ENCODE measurements at regions not wholly inside any gene's neighbourhood (a gene's known extent, or its start where the extent isn't known, plus 50 kb on each side); places are given as distances from the start of the nearest gene placed in this dataset.

- ATAC-seq (no peak), DNase-seq (no peak)
- H3K4me1 ChIP-seq = no peaks in the 10 kb centered on the region
- no peaks in the 10 kb centered on the region for H3K36me3 ChIP-seq
- no peaks in the 10 kb centered on the region for H3K27me3 ChIP-seq (ENCODE audit: low read depth)
- no peak overlapping the region for H3K4me3 ChIP-seq
- intact Hi-C loops (cut with DNase I) = no loop called here
- no peaks in the 10 kb centered on the region for H3K9me3 ChIP-seq
- TF ChIP-seq, protein P1, sequence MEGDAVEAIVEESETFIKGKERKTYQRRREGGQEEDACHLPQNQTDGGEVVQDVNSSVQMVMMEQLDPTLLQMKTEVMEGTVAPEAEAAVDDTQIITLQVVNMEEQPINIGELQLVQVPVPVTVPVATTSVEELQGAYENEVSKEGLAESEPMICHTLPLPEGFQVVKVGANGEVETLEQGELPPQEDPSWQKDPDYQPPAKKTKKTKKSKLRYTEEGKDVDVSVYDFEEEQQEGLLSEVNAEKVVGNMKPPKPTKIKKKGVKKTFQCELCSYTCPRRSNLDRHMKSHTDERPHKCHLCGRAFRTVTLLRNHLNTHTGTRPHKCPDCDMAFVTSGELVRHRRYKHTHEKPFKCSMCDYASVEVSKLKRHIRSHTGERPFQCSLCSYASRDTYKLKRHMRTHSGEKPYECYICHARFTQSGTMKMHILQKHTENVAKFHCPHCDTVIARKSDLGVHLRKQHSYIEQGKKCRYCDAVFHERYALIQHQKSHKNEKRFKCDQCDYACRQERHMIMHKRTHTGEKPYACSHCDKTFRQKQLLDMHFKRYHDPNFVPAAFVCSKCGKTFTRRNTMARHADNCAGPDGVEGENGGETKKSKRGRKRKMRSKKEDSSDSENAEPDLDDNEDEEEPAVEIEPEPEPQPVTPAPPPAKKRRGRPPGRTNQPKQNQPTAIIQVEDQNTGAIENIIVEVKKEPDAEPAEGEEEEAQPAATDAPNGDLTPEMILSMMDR (IDR thresholded peaks at IDR 0.05) = no peak
- no peak overlapping the region for H3K27ac ChIP-seq
Observed at GRCh38 chr2:52084759-52085158, 1052.8 kb upstream of the NRXN1 start.

DNA sequence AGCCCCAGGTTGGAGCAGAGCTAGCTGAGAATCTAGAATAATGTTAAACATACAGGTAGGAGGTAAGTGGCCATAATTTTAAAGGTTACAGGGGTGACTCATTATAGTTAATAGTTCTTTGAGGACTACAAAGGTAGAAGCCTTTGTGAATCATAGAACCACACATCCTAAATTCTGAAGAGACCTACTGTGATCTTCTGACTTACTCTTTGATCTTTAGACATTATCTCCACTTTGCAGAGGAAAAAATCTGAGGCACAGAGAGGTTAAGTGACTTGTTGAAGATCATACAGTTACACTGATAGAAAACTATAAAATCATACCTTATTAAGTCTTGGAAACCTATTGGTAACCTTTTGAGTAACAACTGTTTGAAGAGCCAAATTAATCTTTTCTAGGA is 1051.3 kb upstream of the NRXN1 start:
- Histone ChIP-seq H3K4me3 (no peak overlapping the region), H3K4me1 (no peaks in the 10 kb centered on the region), H3K27ac (no peak overlapping the region), H3K9me3 (no peaks in the 10 kb centered on the region), H3K27me3 (ENCODE audit: low read depth) (no peaks in the 10 kb centered on the region), H3K36me3 (no peaks in the 10 kb centered on the region)
- intact Hi-C loops (cut with DNase I) = no loop called here
- TF ChIP-seq, protein P1 (IDR thresholded peaks at IDR 0.05) = no peak
- DNase-seq (no peak), ATAC-seq (no peak)

DNA sequence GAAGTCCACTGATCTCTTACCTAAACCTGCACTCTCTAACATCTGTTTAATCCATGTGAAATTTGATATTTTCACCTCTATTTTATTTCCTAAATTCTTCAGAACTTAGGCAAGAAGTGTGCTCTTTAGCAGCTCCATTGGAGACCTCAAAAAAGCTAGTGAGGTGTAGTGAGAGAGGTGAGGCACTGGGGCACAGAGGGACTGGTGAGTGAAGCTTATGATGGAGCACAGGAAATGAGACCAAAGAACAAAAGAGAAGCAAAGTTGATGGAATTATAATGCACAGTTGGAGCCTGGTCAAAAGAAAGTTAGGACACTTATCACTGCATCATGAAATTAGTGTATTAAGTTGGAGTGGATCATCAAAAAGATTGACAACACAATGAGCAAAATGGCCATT is 1050.7 kb upstream of the NRXN1 start:
- no peaks in the 10 kb centered on the region for H3K4me1 ChIP-seq
- no peaks in the 10 kb centered on the region for H3K27me3 ChIP-seq (ENCODE audit: low read depth)
- no peak overlapping the region for H3K27ac ChIP-seq
- ATAC-seq (no peak), DNase-seq (no peak)
- TF ChIP-seq, protein P1 (IDR thresholded peaks at IDR 0.05) = no peak
- no peaks in the 10 kb centered on the region for H3K36me3 ChIP-seq
- intact Hi-C loops (cut with DNase I) = no loop called here
- H3K9me3 ChIP-seq = no peaks in the 10 kb centered on the region
- no peak overlapping the region for H3K4me3 ChIP-seq

- no peak for DNase-seq
- no peaks in the 10 kb centered on the region for H3K4me1 ChIP-seq
Observed at GRCh38 chr2:52079602-52080001, 1047.7 kb upstream of the NRXN1 start.

GRCh38 chr2:52077159-52077558 is 1045.2 kb upstream of the NRXN1 start:
- no peaks in the 10 kb centered on the region for H3K27me3 ChIP-seq (ENCODE audit: low read depth)
- H3K9me3 ChIP-seq = no peaks in the 10 kb centered on the region
- no peak for DNase-seq
- TF ChIP-seq, protein P1 (IDR thresholded peaks at IDR 0.05) = no peak
- H3K4me3 ChIP-seq = no peak overlapping the region
- intact Hi-C loops (cut with DNase I) = no loop called here
- no peaks in the 10 kb centered on the region for H3K4me1 ChIP-seq
- no peak overlapping the region for H3K27ac ChIP-seq
- ATAC-seq = no peak
- no peaks in the 10 kb centered on the region for H3K36me3 ChIP-seq

More at GRCh38 chr2:52079602-52080001, 1047.7 kb upstream of the NRXN1 start:
- ATAC-seq = no peak
- TF ChIP-seq, protein P1 (IDR thresholded peaks at IDR 0.05) = no peak
- Histone ChIP-seq H3K27me3 (ENCODE audit: low read depth) (no peaks in the 10 kb centered on the region), H3K4me3 (no peak overlapping the region), H3K36me3 (no peaks in the 10 kb centered on the region), H3K9me3 (no peaks in the 10 kb centered on the region), H3K27ac (no peak overlapping the region)
- intact Hi-C loops (cut with DNase I) = no loop called here
